ENCODE measurements at regions not wholly inside any gene's neighbourhood (a gene's known extent, or its start where the extent isn't known, plus 50 kb on each side); places are given as distances from the start of the nearest gene placed in this dataset.
"Not testable (repeated sequence)": the region's sequence is repeated elsewhere in the genome, so short reads cannot be mapped to it uniquely, and the experiment has no call there.

DNA sequence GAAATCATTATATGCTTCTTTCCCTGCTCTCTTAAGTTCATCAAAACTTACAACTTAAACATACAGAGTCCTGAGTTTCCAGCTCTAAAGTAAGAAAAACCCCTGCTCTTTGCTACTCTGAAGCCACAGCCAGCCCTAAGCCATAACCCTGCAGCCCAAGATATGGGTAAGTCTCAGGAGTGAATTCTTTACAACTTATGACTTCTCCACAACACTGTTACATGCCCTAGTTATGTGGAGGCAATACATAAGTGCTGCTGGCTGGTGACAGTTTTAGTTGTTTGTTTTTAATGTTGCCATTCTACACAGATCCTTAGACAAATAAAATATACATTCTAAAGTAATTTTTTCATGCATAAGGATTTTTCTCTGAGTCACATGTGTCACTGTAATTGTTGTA, 100.2 kb downstream of the FBXO8 start:
- Histone ChIP-seq H3K4me3 (ENCODE audit: low read depth, low read length) (no peak overlapping the region), H3K27me3 (ENCODE audit: control insufficient read depth, insufficient read depth, low read length) (no peaks in the 10 kb centered on the region)

DNA sequence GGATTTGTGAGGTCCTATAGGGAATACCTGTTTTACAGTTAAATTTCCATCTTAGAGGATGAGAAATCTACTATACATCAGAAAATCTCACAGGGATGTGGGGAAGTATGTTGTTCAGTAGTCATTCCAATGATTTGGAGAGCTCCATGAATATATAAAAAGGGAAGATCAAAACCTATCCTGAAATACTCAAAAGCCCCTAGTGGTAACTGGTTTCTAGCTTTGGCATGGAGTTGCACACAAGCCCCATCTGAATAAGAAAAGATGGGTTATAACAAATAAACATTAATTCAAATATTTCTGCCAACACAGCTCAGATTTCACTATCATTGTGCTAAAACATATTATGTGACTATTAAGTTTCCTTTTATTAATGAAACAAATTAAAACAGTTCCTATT, 101.6 kb downstream of the FBXO8 start:
- Histone ChIP-seq H3K4me1 (ENCODE audit: control insufficient read depth, insufficient read depth, low read length) (no peaks in the 10 kb centered on the region), H3K9me3 (ENCODE audit: control insufficient read depth, insufficient read depth, low read length) (no peaks in the 10 kb centered on the region), H3K4me3 (ENCODE audit: low read depth, low read length) (no peak overlapping the region), H3K27me3 (ENCODE audit: control insufficient read depth, insufficient read depth, low read length) (no peaks in the 10 kb centered on the region), H3K36me3 (ENCODE audit: control insufficient read depth, insufficient read depth, low read length) (no peaks in the 10 kb centered on the region), H3K27ac (ENCODE audit: low read depth, low read length) (no peak overlapping the region)
- DNase-seq (ENCODE audit: low read depth in 4 of 6, low spot score in 6 of 6): no peak

More for the DNA sequence above, 100.2 kb downstream of the FBXO8 start:
- DNase-seq (ENCODE audit: low read depth in 4 of 6, low spot score in 6 of 6): no peak
- Histone ChIP-seq H3K9me3 (ENCODE audit: control insufficient read depth, insufficient read depth, low read length) (no peaks in the 10 kb centered on the region), H3K4me1 (ENCODE audit: control insufficient read depth, insufficient read depth, low read length) (no peaks in the 10 kb centered on the region), H3K36me3 (ENCODE audit: control insufficient read depth, insufficient read depth, low read length) (no peaks in the 10 kb centered on the region), H3K27ac (ENCODE audit: low read depth, low read length) (no peak overlapping the region)

DNA sequence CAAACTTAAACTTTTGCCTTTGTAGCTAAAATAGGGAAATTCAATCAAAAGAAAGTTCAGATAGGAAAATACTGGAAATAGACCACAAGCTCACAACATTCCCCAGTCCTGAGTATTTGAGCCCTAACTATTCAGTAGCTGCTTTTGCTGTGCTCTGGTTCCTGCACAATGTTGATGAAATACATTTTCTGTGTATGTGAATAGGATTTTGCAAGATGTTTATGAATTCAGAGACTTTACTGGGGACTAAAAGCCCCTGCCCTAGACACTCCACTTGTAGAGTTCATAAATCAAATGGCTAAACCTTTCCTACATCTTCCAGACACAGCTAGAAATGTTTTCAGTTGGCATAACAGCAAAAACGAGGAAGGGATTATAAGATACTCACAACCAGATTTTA, 105.9 kb downstream of the FBXO8 start:
- WGBS (ENCODE audit: insufficient coverage): no CpG with 5 or more reads among the region's 1 CpG
- Histone ChIP-seq H3K27me3 (ENCODE audit: control insufficient read depth, insufficient read depth, low read length) (no peaks in the 10 kb centered on the region), H3K27ac (ENCODE audit: low read depth, low read length) (no peak overlapping the region), H3K4me3 (ENCODE audit: low read depth, low read length) (no peak overlapping the region), H3K9me3 (ENCODE audit: control insufficient read depth, insufficient read depth, low read length) (no peaks in the 10 kb centered on the region), H3K36me3 (ENCODE audit: control insufficient read depth, insufficient read depth, low read length) (no peaks in the 10 kb centered on the region), H3K4me1 (ENCODE audit: control insufficient read depth, insufficient read depth, low read length) (no peaks in the 10 kb centered on the region)
- DNase-seq (ENCODE audit: low read depth in 4 of 6, low spot score in 6 of 6): no peak

DNA sequence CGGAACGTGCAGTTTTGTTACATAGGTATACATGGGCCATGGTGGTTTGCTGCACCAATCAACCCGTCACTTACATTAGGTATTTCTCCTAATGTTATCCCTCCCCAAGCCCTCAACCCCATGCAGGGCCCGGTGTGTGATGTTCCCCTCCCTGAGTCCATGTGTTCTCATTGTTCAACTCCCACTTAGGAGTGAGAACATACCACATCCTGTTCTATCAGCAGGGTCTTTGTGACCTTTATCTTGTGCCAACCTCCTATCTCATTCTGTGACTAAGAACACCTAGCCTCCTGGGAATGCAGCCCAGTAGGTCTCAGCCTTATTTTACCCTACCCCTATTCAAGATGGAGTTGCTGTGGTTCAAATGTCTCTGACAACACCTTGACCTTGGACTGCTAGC, 107.6 kb downstream of the FBXO8 start:
- H3K4me3 ChIP-seq (ENCODE audit: low read depth, low read length); H3K4me1 ChIP-seq (ENCODE audit: control insufficient read depth, insufficient read depth, low read length); H3K36me3 ChIP-seq (ENCODE audit: control insufficient read depth, insufficient read depth, low read length); H3K27ac ChIP-seq (ENCODE audit: low read depth, low read length); H3K9me3 ChIP-seq (ENCODE audit: control insufficient read depth, insufficient read depth, low read length); DNase-seq (ENCODE audit: low read depth in 4 of 6, low spot score in 6 of 6); H3K27me3 ChIP-seq (ENCODE audit: control insufficient read depth, insufficient read depth, low read length): not testable (repeated sequence)
- WGBS (ENCODE audit: insufficient coverage): 93% methylated on average over 4 of the region's 4 CpGs

DNA sequence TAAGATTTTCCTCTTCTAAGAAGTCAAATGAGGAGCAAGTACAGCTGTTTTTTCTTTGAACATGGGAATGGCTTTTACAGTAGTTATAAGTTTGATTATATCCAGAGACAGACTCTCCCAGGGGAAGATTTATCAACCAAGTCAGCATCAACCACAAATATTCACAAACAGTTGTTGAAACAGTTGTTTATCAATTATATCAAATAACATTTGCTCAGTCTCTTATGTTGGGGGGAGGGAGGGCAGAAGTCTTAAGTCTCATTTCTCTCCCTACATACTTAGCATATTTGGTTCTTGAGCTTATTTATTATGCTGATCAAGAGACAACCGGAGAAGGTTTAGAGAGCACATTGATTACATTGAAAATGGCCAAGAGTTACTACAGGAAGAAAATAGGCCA, 110.1 kb downstream of the FBXO8 start:
- no peak overlapping the region for H3K4me3 ChIP-seq (ENCODE audit: low read depth, low read length)
- no peaks in the 10 kb centered on the region for H3K27me3 ChIP-seq (ENCODE audit: control insufficient read depth, insufficient read depth, low read length)
- H3K9me3 ChIP-seq (ENCODE audit: control insufficient read depth, insufficient read depth, low read length): no peaks in the 10 kb centered on the region
- H3K36me3 ChIP-seq (ENCODE audit: control insufficient read depth, insufficient read depth, low read length): no peaks in the 10 kb centered on the region
- no peak overlapping the region for H3K27ac ChIP-seq (ENCODE audit: low read depth, low read length)
- WGBS (ENCODE audit: insufficient coverage): no CpG with 5 or more reads among the region's 1 CpG
- DNase-seq (ENCODE audit: low read depth in 4 of 6, low spot score in 6 of 6): no peak
- no peaks in the 10 kb centered on the region for H3K4me1 ChIP-seq (ENCODE audit: control insufficient read depth, insufficient read depth, low read length)

DNA sequence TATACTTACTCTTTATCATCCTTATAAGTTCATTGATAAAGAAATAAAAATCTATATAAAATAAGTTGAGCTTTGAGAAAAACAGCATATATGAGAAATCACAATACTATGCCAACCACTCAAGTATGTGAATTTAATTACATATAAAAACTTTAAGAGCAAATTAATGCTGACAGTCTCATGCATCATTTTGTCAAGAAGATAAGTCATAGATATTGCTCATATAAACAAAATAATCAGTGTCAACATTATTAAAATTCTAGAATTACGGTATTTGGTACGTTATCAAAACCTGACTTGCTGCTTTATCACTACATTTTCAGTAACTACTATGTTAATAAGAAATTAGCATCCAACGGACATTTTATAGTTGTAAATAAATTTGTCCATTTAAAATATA, 111.2 kb downstream of the FBXO8 start:
- Histone ChIP-seq H3K9me3 (ENCODE audit: control insufficient read depth, insufficient read depth, low read length) (no peaks in the 10 kb centered on the region), H3K36me3 (ENCODE audit: control insufficient read depth, insufficient read depth, low read length) (no peaks in the 10 kb centered on the region)

DNA sequence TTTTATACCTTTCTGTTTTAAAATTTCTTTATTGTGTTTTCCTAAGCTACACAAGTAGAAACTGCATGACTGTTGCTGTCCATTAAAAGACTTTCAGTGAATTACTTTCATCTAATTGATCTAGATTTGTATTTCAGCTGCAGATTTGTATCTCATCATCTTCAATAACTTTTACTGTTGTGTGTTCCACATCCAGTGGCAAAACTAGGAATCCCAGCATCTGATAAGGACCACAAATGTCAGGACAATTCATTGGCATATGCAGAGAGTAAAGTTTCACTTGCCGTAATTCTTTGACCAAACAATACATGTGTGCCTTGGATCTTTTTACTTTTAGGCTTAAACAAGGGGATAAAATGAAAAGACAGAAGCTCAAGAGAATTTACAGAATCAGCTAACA, 112.6 kb downstream of the FBXO8 start:
- no peaks in the 10 kb centered on the region for H3K9me3 ChIP-seq (ENCODE audit: control insufficient read depth, insufficient read depth, low read length)
- WGBS (ENCODE audit: insufficient coverage): no CpG with 5 or more reads among the region's 1 CpG
- H3K4me3 ChIP-seq (ENCODE audit: low read depth, low read length): no peak overlapping the region
- H3K27ac ChIP-seq (ENCODE audit: low read depth, low read length): no peak overlapping the region
- DNase-seq (ENCODE audit: low read depth in 4 of 6, low spot score in 6 of 6): no peak
- H3K36me3 ChIP-seq (ENCODE audit: control insufficient read depth, insufficient read depth, low read length): no peaks in the 10 kb centered on the region
- no peaks in the 10 kb centered on the region for H3K27me3 ChIP-seq (ENCODE audit: control insufficient read depth, insufficient read depth, low read length)
- H3K4me1 ChIP-seq (ENCODE audit: control insufficient read depth, insufficient read depth, low read length): no peaks in the 10 kb centered on the region

More for the DNA sequence above, 111.2 kb downstream of the FBXO8 start:
- Histone ChIP-seq H3K27ac (ENCODE audit: low read depth, low read length) (no peak overlapping the region), H3K4me1 (ENCODE audit: control insufficient read depth, insufficient read depth, low read length) (no peaks in the 10 kb centered on the region), H3K27me3 (ENCODE audit: control insufficient read depth, insufficient read depth, low read length) (no peaks in the 10 kb centered on the region), H3K4me3 (ENCODE audit: low read depth, low read length) (no peak overlapping the region)
- no peak for DNase-seq (ENCODE audit: low read depth in 4 of 6, low spot score in 6 of 6)
- WGBS (ENCODE audit: insufficient coverage): no CpG with 5 or more reads among the region's 3 CpGs

DNA sequence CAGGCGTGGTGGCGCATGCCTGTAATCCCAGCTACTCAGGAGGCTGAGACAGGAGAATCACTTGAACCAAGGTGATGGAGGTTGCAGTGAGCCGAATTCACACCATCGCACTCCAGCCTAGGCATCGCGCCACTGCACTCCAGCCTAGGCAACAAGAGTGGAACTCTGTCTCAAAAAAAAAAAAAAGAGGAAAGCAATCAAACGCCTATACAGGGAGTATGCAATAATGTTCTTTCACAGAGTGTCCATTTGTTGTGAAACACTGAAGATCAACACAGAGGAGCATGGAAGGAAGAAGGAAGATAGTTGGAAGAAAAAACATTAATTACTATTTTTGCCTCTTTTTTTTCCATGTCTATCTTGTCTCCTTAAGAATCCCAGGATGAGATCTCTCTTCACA, 113.4 kb downstream of the FBXO8 start:
- Histone ChIP-seq H3K27me3 (ENCODE audit: control insufficient read depth, insufficient read depth, low read length) (no peaks in the 10 kb centered on the region), H3K36me3 (ENCODE audit: control insufficient read depth, insufficient read depth, low read length) (no peaks in the 10 kb centered on the region), H3K27ac (ENCODE audit: low read depth, low read length) (no peak overlapping the region), H3K4me1 (ENCODE audit: control insufficient read depth, insufficient read depth, low read length) (no peaks in the 10 kb centered on the region), H3K4me3 (ENCODE audit: low read depth, low read length) (no peak overlapping the region), H3K9me3 (ENCODE audit: control insufficient read depth, insufficient read depth, low read length) (no peaks in the 10 kb centered on the region)
- WGBS (ENCODE audit: insufficient coverage): 100% methylated on average over 5 of the region's 7 CpGs
- DNase-seq (ENCODE audit: low read depth in 4 of 6, low spot score in 6 of 6): no peak

DNA sequence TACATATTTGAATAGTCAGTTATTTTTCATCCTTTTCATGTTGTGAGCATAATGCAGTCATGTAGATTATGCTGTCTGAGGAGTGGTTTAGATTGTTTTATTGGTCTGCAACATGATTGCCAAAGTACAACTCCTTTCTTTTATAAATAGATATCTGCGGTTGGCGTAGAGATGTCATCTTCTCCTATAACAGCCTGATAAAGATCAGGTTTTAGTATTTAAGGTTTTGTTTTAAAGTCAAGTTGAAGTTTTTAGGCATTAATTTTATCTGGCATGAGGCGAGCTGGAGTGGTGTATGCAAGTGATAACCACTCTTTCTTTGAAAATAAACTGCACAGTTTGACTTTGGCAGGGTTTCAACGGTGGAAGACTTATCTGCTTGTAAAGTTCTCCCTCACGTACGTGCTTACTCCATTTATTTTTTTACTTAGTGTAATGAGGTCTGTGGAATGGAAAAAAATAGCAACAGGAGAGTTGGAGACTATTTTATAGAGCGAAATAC, 126.3 kb downstream of the FBXO8 start:
- no peak overlapping the region for H3K4me3 ChIP-seq (ENCODE audit: low read depth, low read length)
- DNase-seq (ENCODE audit: low read depth in 4 of 6, low spot score in 6 of 6): peak in 1 of 6 donors; percentile 34
- no peaks in the 10 kb centered on the region for H3K4me1 ChIP-seq (ENCODE audit: control insufficient read depth, insufficient read depth, low read length)
- H3K27me3 ChIP-seq (ENCODE audit: control insufficient read depth, insufficient read depth, low read length): no peaks in the 10 kb centered on the region
- WGBS (ENCODE audit: insufficient coverage): no CpG with 5 or more reads among the region's 7 CpGs
- no peaks in the 10 kb centered on the region for H3K36me3 ChIP-seq (ENCODE audit: control insufficient read depth, insufficient read depth, low read length)
- no peak overlapping the region for H3K27ac ChIP-seq (ENCODE audit: low read depth, low read length)
- no peaks in the 10 kb centered on the region for H3K9me3 ChIP-seq (ENCODE audit: control insufficient read depth, insufficient read depth, low read length)

DNA sequence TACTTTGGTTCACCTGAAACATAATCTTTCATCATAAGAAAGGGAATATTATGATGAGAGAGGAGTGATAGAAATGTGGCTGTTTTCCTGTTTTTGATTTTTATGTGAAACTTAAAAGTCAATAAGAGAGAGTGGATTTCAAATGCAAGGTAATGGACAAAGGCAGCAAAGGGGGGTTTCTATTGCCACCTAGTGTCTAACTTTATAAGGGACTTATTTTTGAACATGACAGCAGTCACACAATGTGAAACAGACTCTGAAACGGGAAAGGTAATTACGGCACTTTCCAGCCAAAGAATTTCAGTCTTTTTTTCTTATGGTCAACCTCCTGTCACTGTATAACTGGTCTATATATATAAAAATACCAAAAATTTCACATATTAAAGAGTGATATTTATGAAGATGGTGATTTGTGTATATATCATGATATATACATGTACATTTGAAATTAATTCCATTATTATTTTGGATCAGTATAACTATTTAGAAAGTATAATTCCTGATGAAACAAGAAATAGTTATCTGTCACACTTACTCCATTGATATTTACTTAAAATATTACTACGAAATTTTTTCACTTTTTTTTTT, 127.1 kb downstream of the FBXO8 start:
- H3K4me3 ChIP-seq (ENCODE audit: low read depth, low read length): no peak overlapping the region
- peak in 5 of 6 donors; percentile 28 to 91 (median 46) for DNase-seq (ENCODE audit: low read depth in 4 of 6, low spot score in 6 of 6)

More for the DNA sequence above, 127.1 kb downstream of the FBXO8 start:
- no peaks in the 10 kb centered on the region for H3K9me3 ChIP-seq (ENCODE audit: control insufficient read depth, insufficient read depth, low read length)
- WGBS (ENCODE audit: insufficient coverage): no CpG with 5 or more reads among the region's 3 CpGs
- no peaks in the 10 kb centered on the region for H3K27me3 ChIP-seq (ENCODE audit: control insufficient read depth, insufficient read depth, low read length)
- H3K27ac ChIP-seq (ENCODE audit: low read depth, low read length): no peak overlapping the region
- H3K36me3 ChIP-seq (ENCODE audit: control insufficient read depth, insufficient read depth, low read length): no peaks in the 10 kb centered on the region
- no peaks in the 10 kb centered on the region for H3K4me1 ChIP-seq (ENCODE audit: control insufficient read depth, insufficient read depth, low read length)
